ENCODE measurements at regions not wholly inside any gene's neighbourhood (a gene's known extent, or its start where the extent isn't known, plus 50 kb on each side); places are given as distances from the start of the nearest gene placed in this dataset.
"Not testable (repeated sequence)": the region's sequence is repeated elsewhere in the genome, so short reads cannot be mapped to it uniquely, and the experiment has no call there.

- Histone ChIP-seq H3K4me3 (peak overlapping the region; percentile 5; the same call in 1 of the 2 replicates), H3K36me3 (no peaks in the 10 kb centered on the region), H3K27me3 (peaks cover 2% of the 10 kb centered on the region; the same call in 1 of the 2 replicates), H3K9me3 (no peaks in the 10 kb centered on the region)
- DNase-seq = no peak
Measured at GRCh38 chr1:95888941-95889390, 655.0 kb downstream of the RWDD3 start.

GRCh38 chr1:95889400-95889799, 655.4 kb downstream of the RWDD3 start:
- Histone ChIP-seq H3K36me3 (no peaks in the 10 kb centered on the region), H3K27me3 (no peaks in the 10 kb centered on the region; the same call in 1 of the 2 replicates), H3K9me3 (no peaks in the 10 kb centered on the region), H3K4me3 (peak overlapping the region; percentile 5; the same call in 1 of the 2 replicates)
- DNase-seq = no peak

- DNase-seq = no peak
- Histone ChIP-seq H3K27me3 (no peaks in the 10 kb centered on the region), H3K9me3 (peaks cover 3% of the 10 kb centered on the region; the same call in 1 of the 2 replicates), H3K36me3 (no peaks in the 10 kb centered on the region), H3K4me3 (no peak overlapping the region)
Measured at GRCh38 chr1:95893921-95894320, 659.9 kb downstream of the RWDD3 start.

- no peak overlapping the region for H3K4me3 ChIP-seq
- no peaks in the 10 kb centered on the region; the same call in 1 of the 2 replicates for H3K27me3 ChIP-seq
- H3K9me3 ChIP-seq = no peaks in the 10 kb centered on the region
- no peak for DNase-seq
- no peaks in the 10 kb centered on the region for H3K36me3 ChIP-seq
Measured at GRCh38 chr1:95903060-95903459, 669.0 kb downstream of the RWDD3 start.

GRCh38 chr1:95905818-95906395, 671.9 kb downstream of the RWDD3 start:
- no peaks in the 10 kb centered on the region for H3K36me3 ChIP-seq
- no peak overlapping the region for H3K4me3 ChIP-seq
- no peaks in the 10 kb centered on the region; the same call in 1 of the 2 replicates for H3K27me3 ChIP-seq
- H3K9me3 ChIP-seq = no peaks in the 10 kb centered on the region
- no peak for DNase-seq

- not testable (repeated sequence) for DNase-seq, H3K36me3 ChIP-seq, H3K4me3 ChIP-seq, H3K27me3 ChIP-seq, H3K9me3 ChIP-seq
Measured at GRCh38 chr1:95911739-95912138, 677.7 kb downstream of the RWDD3 start.

- H3K4me3 ChIP-seq = no peak overlapping the region
- no peak for DNase-seq
Measured at GRCh38 chr1:95916616-95917015, 682.6 kb downstream of the RWDD3 start.

GRCh38 chr1:95924684-95925083, 690.7 kb downstream of the RWDD3 start:
- Histone ChIP-seq H3K9me3 (no peaks in the 10 kb centered on the region), H3K27me3 (no peaks in the 10 kb centered on the region), H3K36me3 (no peaks in the 10 kb centered on the region), H3K4me3 (no peak overlapping the region)
- no peak for DNase-seq

More at GRCh38 chr1:95916616-95917015, 682.6 kb downstream of the RWDD3 start:
- Histone ChIP-seq H3K36me3 (no peaks in the 10 kb centered on the region), H3K27me3 (no peaks in the 10 kb centered on the region), H3K9me3 (peaks cover 2% of the 10 kb centered on the region; the same call in 1 of the 2 replicates)

- no peak for DNase-seq
- no peaks in the 10 kb centered on the region for H3K9me3 ChIP-seq
- no peaks in the 10 kb centered on the region for H3K27me3 ChIP-seq
- no peak overlapping the region for H3K4me3 ChIP-seq
- H3K36me3 ChIP-seq = no peaks in the 10 kb centered on the region
Measured at GRCh38 chr1:95926331-95926730, 692.3 kb downstream of the RWDD3 start.

- DNase-seq = no peak
- H3K27me3 ChIP-seq = no peaks in the 10 kb centered on the region
- H3K36me3 ChIP-seq = no peaks in the 10 kb centered on the region
- no peak overlapping the region for H3K4me3 ChIP-seq
- H3K9me3 ChIP-seq = no peaks in the 10 kb centered on the region
Measured at GRCh38 chr1:95927061-95927460, 693.1 kb downstream of the RWDD3 start.

GRCh38 chr1:95935719-95936118, 701.7 kb downstream of the RWDD3 start:
- H3K4me3 ChIP-seq = no peak overlapping the region
- no peaks in the 10 kb centered on the region for H3K36me3 ChIP-seq
- DNase-seq = no peak
- no peaks in the 10 kb centered on the region for H3K9me3 ChIP-seq
- no peaks in the 10 kb centered on the region for H3K27me3 ChIP-seq

- Histone ChIP-seq H3K27me3 (no peaks in the 10 kb centered on the region), H3K36me3 (no peaks in the 10 kb centered on the region), H3K4me3 (no peak overlapping the region), H3K9me3 (no peaks in the 10 kb centered on the region)
- DNase-seq = no peak
Measured at GRCh38 chr1:95941121-95941798, 707.2 kb downstream of the RWDD3 start.

GRCh38 chr1:95948023-95948422, 714.0 kb downstream of the RWDD3 start:
- H3K9me3 ChIP-seq = no peaks in the 10 kb centered on the region
- H3K36me3 ChIP-seq = no peaks in the 10 kb centered on the region
- DNase-seq = no peak
- no peak overlapping the region for H3K4me3 ChIP-seq
- H3K27me3 ChIP-seq = no peaks in the 10 kb centered on the region

- H3K9me3 ChIP-seq = no peaks in the 10 kb centered on the region
- H3K36me3 ChIP-seq = no peaks in the 10 kb centered on the region
- DNase-seq = no peak
- no peaks in the 10 kb centered on the region for H3K27me3 ChIP-seq
- H3K4me3 ChIP-seq = no peak overlapping the region
Measured at GRCh38 chr1:95951371-95952102, 717.5 kb downstream of the RWDD3 start.

- Histone ChIP-seq H3K36me3 (no peaks in the 10 kb centered on the region), H3K27me3 (no peaks in the 10 kb centered on the region), H3K4me3 (no peak overlapping the region), H3K9me3 (no peaks in the 10 kb centered on the region)
- peak; percentile 1 for DNase-seq
Measured at GRCh38 chr1:95953015-95953414, 719.0 kb downstream of the RWDD3 start.

- Histone ChIP-seq H3K27me3 (no peaks in the 10 kb centered on the region), H3K36me3 (no peaks in the 10 kb centered on the region), H3K9me3 (no peaks in the 10 kb centered on the region), H3K4me3 (no peak overlapping the region)
- DNase-seq = no peak
Measured at GRCh38 chr1:95954585-95954984, 720.6 kb downstream of the RWDD3 start.

GRCh38 chr1:95956215-95956614, 722.2 kb downstream of the RWDD3 start:
- Histone ChIP-seq H3K9me3 (no peaks in the 10 kb centered on the region), H3K4me3 (no peak overlapping the region), H3K27me3 (no peaks in the 10 kb centered on the region), H3K36me3 (no peaks in the 10 kb centered on the region)
- no peak for DNase-seq

All from MG63 (cell line).